WERI-Rb-1 (cell line): ENCODE measurements at regions not wholly inside any gene's neighbourhood (a gene's known extent, or its start where the extent isn't known, plus 50 kb on each side); places are given as distances from the start of the nearest gene placed in this dataset.

Source experiments
- DNase-seq: peaks from one replicate; pipeline ENCODE4 v3.0.0-alpha.2; 2020
- H3K27ac ChIP-seq: fragments of 250-450 bp; sonication (Bioruptor Pico); 2 replicates; pipeline ENCODE4 v1.5.1; 2020; ENCODE audit warnings: mild to moderate bottlenecking, moderate library complexity
- H3K27me3 ChIP-seq: fragments of 250-450 bp; sonication (Bioruptor Pico); 2 replicates; pipeline ENCODE4 v1.5.1; 2021; ENCODE audit warnings: mild to moderate bottlenecking, low read depth, moderate library complexity; ENCODE audit not compliant: insufficient read depth, severe bottlenecking
- H3K36me3 ChIP-seq: fragments of 250-450 bp; sonication (Bioruptor Pico); 2 replicates; pipeline ENCODE4 v1.5.1; 2020; ENCODE audit warnings: mild to moderate bottlenecking, moderate library complexity
- H3K4me3 ChIP-seq: 2 replicates; pipeline ENCODE4 v1.5.1; 2011; ENCODE audit warnings: low read depth, mild to moderate bottlenecking, control low read depth, low read length
- H3K9me3 ChIP-seq: fragments of 250-450 bp; sonication (Bioruptor Pico); 2 replicates; pipeline ENCODE4 v1.5.1; 2021; ENCODE audit warnings: mild to moderate bottlenecking, moderate library complexity; ENCODE audit not compliant: severe bottlenecking
- CTCF ChIP-seq: IDR thresholded peaks from 2 replicates; pipeline ENCODE4 v1.5.1; 2011; ENCODE audit warnings: low read depth, mild to moderate bottlenecking, control low read depth, inconsistent platforms, low read length

- Histone ChIP-seq H3K27ac (no peak overlapping the region), H3K27me3 (no peaks in the 10 kb centered on the region), H3K9me3 (no peaks in the 10 kb centered on the region), H3K4me3 (no peak overlapping the region), H3K36me3 (no peaks in the 10 kb centered on the region)
- no peak for TF ChIP-seq CTCF
- DNase-seq, result no peak
Measured at GRCh38 chr16:48047720-48048119, 108.1 kb downstream of the ABCC12 start.

- no peak overlapping the region for H3K27ac ChIP-seq
Measured at GRCh38 chr16:48047241-48047640, 108.6 kb downstream of the ABCC12 start.

GRCh38 chr16:48044117-48044516, 111.7 kb downstream of the ABCC12 start:
- Histone ChIP-seq H3K4me3 (no peak overlapping the region), H3K9me3 (no peaks in the 10 kb centered on the region), H3K27me3 (no peaks in the 10 kb centered on the region), H3K36me3 (no peaks in the 10 kb centered on the region), H3K27ac (no peak overlapping the region)
- DNase-seq, result no peak
- TF ChIP-seq CTCF, result no peak

More at GRCh38 chr16:48047241-48047640, 108.6 kb downstream of the ABCC12 start:
- TF ChIP-seq CTCF, result no peak
- H3K27me3 ChIP-seq, result no peaks in the 10 kb centered on the region
- DNase-seq, result no peak
- no peaks in the 10 kb centered on the region for H3K36me3 ChIP-seq
- H3K9me3 ChIP-seq, result no peaks in the 10 kb centered on the region
- H3K4me3 ChIP-seq, result no peak overlapping the region

GRCh38 chr16:48041981-48042421, 113.8 kb downstream of the ABCC12 start:
- DNase-seq, result peak; percentile 69
- Histone ChIP-seq H3K27ac (no peak overlapping the region), H3K27me3 (no peaks in the 10 kb centered on the region), H3K36me3 (no peaks in the 10 kb centered on the region), H3K4me3 (no peak overlapping the region), H3K9me3 (no peaks in the 10 kb centered on the region)
- peak; percentile 88 for TF ChIP-seq CTCF

- no peak for TF ChIP-seq CTCF
- H3K36me3 ChIP-seq, result no peaks in the 10 kb centered on the region
- DNase-seq, result no peak
- no peak overlapping the region for H3K4me3 ChIP-seq
- H3K9me3 ChIP-seq, result no peaks in the 10 kb centered on the region
- no peak overlapping the region for H3K27ac ChIP-seq
- no peaks in the 10 kb centered on the region for H3K27me3 ChIP-seq
Measured at GRCh38 chr16:48035142-48035541, 120.7 kb downstream of the ABCC12 start.

- DNase-seq, result no peak
- Histone ChIP-seq H3K9me3 (no peaks in the 10 kb centered on the region), H3K27me3 (no peaks in the 10 kb centered on the region), H3K36me3 (no peaks in the 10 kb centered on the region), H3K27ac (no peak overlapping the region), H3K4me3 (no peak overlapping the region)
- no peak for TF ChIP-seq CTCF
Measured at GRCh38 chr16:48030926-48031325, 124.9 kb downstream of the ABCC12 start.
